ENCODE measurements at regions not wholly inside any gene's neighbourhood (a gene's known extent, or its start where the extent isn't known, plus 50 kb on each side); places are given as distances from the start of the nearest gene placed in this dataset.

- TF ChIP-seq CTCF (IDR thresholded peaks at IDR 0.05) (no peak), POLR2AphosphoS5 (IDR thresholded peaks at IDR 0.05) (no peak)
These were observed 484.7 kb downstream of the PCDH7 start for GRCh38 chr4:31204874-31205273.
